HepG2 (cell line): ENCODE measurements at regions not wholly inside any gene's neighbourhood (a gene's known extent, or its start where the extent isn't known, plus 50 kb on each side); places are given as distances from the start of the nearest gene placed in this dataset.

Source experiments
- FOXA1 ChIP-seq, 2 experiments: fragments of 450-650 bp in 1 of 2; sonication (generic) in 1 of 2; formaldehyde crosslinking in 1 of 2; IDR thresholded peaks; 2 replicates each; pipeline versions ENCODE4 v1.4.0 to v1.6.1; 2016 to 2020; ENCODE audit warnings: missing genetic modification reagents in 1 of 2
- POLR2A ChIP-seq, 2 experiments: IDR thresholded peaks; 2 replicates each; pipeline ENCODE4 v1.6.1; 2011; ENCODE audit warnings: low read depth in 2 of 2, low read length in 2 of 2, mild to moderate bottlenecking in 1 of 2, moderate library complexity in 1 of 2; ENCODE audit not compliant: insufficient read depth in 1 of 2
- TF ChIP-seq, protein P1 (sequence below): sonication (generic); formaldehyde crosslinking; IDR thresholded peaks from 2 replicates; pipeline ENCODE4 v1.4.0; 2020; ENCODE audit warnings: missing genetic modification reagents, borderline replicate concordance

DNA sequence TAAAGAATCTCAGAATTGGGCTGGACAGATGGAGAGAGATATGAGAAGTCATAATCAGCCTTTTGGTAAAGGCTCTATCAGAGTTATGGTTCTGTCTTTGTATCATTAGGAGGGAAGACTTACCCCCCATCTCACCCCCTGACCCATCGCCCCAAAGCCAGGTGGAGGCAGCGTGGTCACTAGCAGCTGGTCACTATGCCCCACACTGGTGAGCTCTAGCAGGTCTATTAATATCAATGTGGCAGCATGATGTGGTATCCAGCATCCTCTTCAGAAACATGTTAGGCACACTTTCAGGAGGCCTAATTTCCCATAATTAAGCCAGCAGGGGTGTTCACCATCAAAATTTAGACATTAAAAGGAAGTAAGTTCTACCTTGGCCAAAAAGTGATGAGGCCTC, 183.8 kb upstream of the COX10 start:
- TF ChIP-seq, protein P1, sequence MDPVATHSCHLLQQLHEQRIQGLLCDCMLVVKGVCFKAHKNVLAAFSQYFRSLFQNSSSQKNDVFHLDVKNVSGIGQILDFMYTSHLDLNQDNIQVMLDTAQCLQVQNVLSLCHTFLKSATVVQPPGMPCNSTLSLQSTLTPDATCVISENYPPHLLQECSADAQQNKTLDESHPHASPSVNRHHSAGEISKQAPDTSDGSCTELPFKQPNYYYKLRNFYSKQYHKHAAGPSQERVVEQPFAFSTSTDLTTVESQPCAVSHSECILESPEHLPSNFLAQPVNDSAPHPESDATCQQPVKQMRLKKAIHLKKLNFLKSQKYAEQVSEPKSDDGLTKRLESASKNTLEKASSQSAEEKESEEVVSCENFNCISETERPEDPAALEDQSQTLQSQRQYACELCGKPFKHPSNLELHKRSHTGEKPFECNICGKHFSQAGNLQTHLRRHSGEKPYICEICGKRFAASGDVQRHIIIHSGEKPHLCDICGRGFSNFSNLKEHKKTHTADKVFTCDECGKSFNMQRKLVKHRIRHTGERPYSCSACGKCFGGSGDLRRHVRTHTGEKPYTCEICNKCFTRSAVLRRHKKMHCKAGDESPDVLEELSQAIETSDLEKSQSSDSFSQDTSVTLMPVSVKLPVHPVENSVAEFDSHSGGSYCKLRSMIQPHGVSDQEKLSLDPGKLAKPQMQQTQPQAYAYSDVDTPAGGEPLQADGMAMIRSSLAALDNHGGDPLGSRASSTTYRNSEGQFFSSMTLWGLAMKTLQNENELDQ (CRISPR knock-in tag) = no peak
- TF ChIP-seq FOXA1 (IDR thresholded peaks at IDR 0.05) (no peak), FOXA1 (CRISPR knock-in tag; IDR thresholded peaks at IDR 0.05) (no peak), POLR2A (IDR thresholded peaks at IDR 0.05; ENCODE audit: insufficient read depth in 1 of 2, low read depth in 2 of 2, low read length in 2 of 2) (no peak)
